ENCODE measurements at regions not wholly inside any gene's neighbourhood (a gene's known extent, or its start where the extent isn't known, plus 50 kb on each side); places are given as distances from the start of the nearest gene placed in this dataset.
A peak's percentile ranks its signal among the peaks of the same experiment; 100 is the strongest.

GRCh38 chr3:137692803-137693431 is 71.2 kb upstream of the SOX14 start:
- H2AFZ ChIP-seq (ENCODE audit: low read depth), result no peak overlapping the region
- no peaks in the 10 kb centered on the region for H3K4me1 ChIP-seq (ENCODE audit: control insufficient read depth in 1 of 2, insufficient read depth in 2 of 2, low read depth in 1 of 2, low read length in 1 of 2)
- CTCF ChIA-PET, result interaction anchor here (0.7 to 2.7 kb wide), 15 partner anchors 10 to 679 kb away, joined by 3 to 21 read pairs (median 3); no protein-coding TSS in a partner anchor
- H3K4me2 ChIP-seq, result no peak overlapping the region
- H3F3A ChIP-seq (replicated peaks; ENCODE audit: insufficient read depth), result no peaks in the 10 kb centered on the region
- 13% methylated on average over 6 of the region's 6 CpGs for WGBS (ENCODE audit: low lambda C conversion rate)
- H3K27me3 ChIP-seq (ENCODE audit: insufficient read depth), result no peaks in the 10 kb centered on the region
- no peaks in the 10 kb centered on the region for H4K20me1 ChIP-seq (ENCODE audit: insufficient read depth)
- H3K36me3 ChIP-seq (replicated peaks in 1 of 2; ENCODE audit: control insufficient read depth in 1 of 2, insufficient read depth in 2 of 2, low read length in 1 of 2), result no peaks in the 10 kb centered on the region
- peak; percentile 38 for DNase-seq
- H3K9ac ChIP-seq, result no peak overlapping the region
- no peaks in the 10 kb centered on the region for H3K9me3 ChIP-seq
- TF ChIP-seq SMC3 (IDR thresholded peaks at IDR 0.05; ENCODE audit: low read depth, low read length), result peak; percentile 43; the same call in 1 of the 2 replicates
- peak; percentile 80 for TF ChIP-seq RAD21 (IDR thresholded peaks at IDR 0.05; ENCODE audit: low read length)
- no peak for TF ChIP-seq GATA2 (CRISPR knock-in tag; IDR thresholded peaks at IDR 0.05)
- POLR2A ChIA-PET, result no interaction called here
- 0 out of 4 replicates have a peak overlapping the region, but pooled peaks of 1 of the 2 experiments have one; percentile 29 for H3K4me3 ChIP-seq (ENCODE audit: low read depth in 2 of 2, low read length in 1 of 2)
- no peaks in the 10 kb centered on the region for H3K9me2 ChIP-seq
- H3K79me2 ChIP-seq (ENCODE audit: insufficient read depth), result no peaks in the 10 kb centered on the region
- no peak overlapping the region for H3K27ac ChIP-seq (ENCODE audit: low read depth in 2 of 2, low read length in 1 of 2)

- no peaks in the 10 kb centered on the region for H3F3A ChIP-seq (replicated peaks; ENCODE audit: insufficient read depth)
- TF ChIP-seq PBX3 (IDR thresholded peaks at IDR 0.05), result no peak
- TF ChIP-seq TEAD4 (IDR thresholded peaks at IDR 0.05; ENCODE audit: borderline replicate concordance, insufficient read depth), result no peak
- TF ChIP-seq USF1 (IDR thresholded peaks at IDR 0.05; ENCODE audit: borderline replicate concordance, low read depth), result no peak
- TF ChIP-seq IRF3 (IDR thresholded peaks at IDR 0.05; ENCODE audit: low read depth, low read length), result no peak
- no peak for TF ChIP-seq MEF2A (IDR thresholded peaks at IDR 0.05; ENCODE audit: borderline replicate concordance, low read depth)
- no peak for TF ChIP-seq MAX (IDR thresholded peaks at IDR 0.05; ENCODE audit: low read depth)
- no peak for TF ChIP-seq POLR2AphosphoS5 (IDR thresholded peaks at IDR 0.05; ENCODE audit: low read depth, low read length)
- no peak for TF ChIP-seq REST (IDR thresholded peaks at IDR 0.05; ENCODE audit: low read depth, low read length)
- no peak for TF ChIP-seq RCOR1 (IDR thresholded peaks at IDR 0.05; ENCODE audit: low read length)
- no peak for TF ChIP-seq CTCF (IDR thresholded peaks at IDR 0.05)
- no peak for TF ChIP-seq JUND (IDR thresholded peaks at IDR 0.05)
- no peak for TF ChIP-seq TAF1 (IDR thresholded peaks at IDR 0.05; ENCODE audit: borderline replicate concordance, low read depth, low read length)
- TF ChIP-seq NFIC (IDR thresholded peaks at IDR 0.05; ENCODE audit: borderline replicate concordance), result no peak
- POLR2A ChIA-PET, result no interaction called here
- no peaks in the 10 kb centered on the region for H3K79me2 ChIP-seq (ENCODE audit: insufficient read depth)
- no peak overlapping the region for H3K27ac ChIP-seq (ENCODE audit: low read depth in 2 of 2, low read length in 1 of 2)
- no peaks in the 10 kb centered on the region for H3K9me3 ChIP-seq
- H3K9ac ChIP-seq, result no peak overlapping the region
- H2AFZ ChIP-seq (ENCODE audit: low read depth), result no peak overlapping the region
- no peaks in the 10 kb centered on the region for H3K4me1 ChIP-seq (ENCODE audit: control insufficient read depth in 1 of 2, insufficient read depth in 2 of 2, low read depth in 1 of 2, low read length in 1 of 2)
- DNase-seq, result no peak
- H3K36me3 ChIP-seq (replicated peaks in 1 of 2; ENCODE audit: control insufficient read depth in 1 of 2, insufficient read depth in 2 of 2, low read length in 1 of 2), result no peaks in the 10 kb centered on the region
- 28% methylated on average over 2 of the region's 2 CpGs for WGBS (ENCODE audit: low lambda C conversion rate)
- no peak overlapping the region for H3K4me3 ChIP-seq (ENCODE audit: low read depth in 2 of 2, low read length in 1 of 2)
- CTCF ChIA-PET, result interaction anchor here (0.8 to 2.7 kb wide), 6 partner anchors 12 to 680 kb away, joined by 3 to 21 read pairs (median 4); no protein-coding TSS in a partner anchor
- H3K9me2 ChIP-seq, result no peaks in the 10 kb centered on the region
- no peak overlapping the region for H3K4me2 ChIP-seq
- no peaks in the 10 kb centered on the region for H3K27me3 ChIP-seq (ENCODE audit: insufficient read depth)
- no peaks in the 10 kb centered on the region for H4K20me1 ChIP-seq (ENCODE audit: insufficient read depth)
Measured at GRCh38 chr3:137693791-137694190, 70.3 kb upstream of the SOX14 start.

Measured in SK-N-SH (cell line).